HEK293 (cell line): ENCODE measurements at regions not wholly inside any gene's neighbourhood (a gene's known extent, or its start where the extent isn't known, plus 50 kb on each side); places are given as distances from the start of the nearest gene placed in this dataset.
"Not testable (repeated sequence)": the region's sequence is repeated elsewhere in the genome, so short reads cannot be mapped to it uniquely, and the experiment has no call there.

Experiments
- CTCF ChIA-PET: fragments of 350-600 bp; formaldehyde crosslinking; extraction: SDS; loops from one replicate; lab custom pipeline; 2021; ENCODE audit warnings: antibody characterized with exemption; lab: Yijun Ruan, JAX
- POLR2A ChIA-PET: fragments of 300-600 bp; formaldehyde crosslinking; extraction: SDS; loops from one replicate; lab custom pipeline; 2020; ENCODE audit warnings: antibody characterized with exemption, inconsistent platforms; lab: Yijun Ruan, JAX
- H3K27ac ChIP-seq: fragments of 200-500 bp; sonication (Bioruptor generic); 2 replicates; pipeline ENCODE4 v1.5.1; 2014; ENCODE audit warnings: low read depth, low read length, control low read depth, inconsistent platforms; ENCODE audit errors: extremely low read depth
- H3K36me3 ChIP-seq, 2 experiments: fragments of 200-500 bp in 1 of 2; sonication (Bioruptor generic) in 1 of 2; 1 replicate in 1 of 2; 2 replicates in 1 of 2; pipeline ENCODE4 v1.5.1; 2014 to 2017; ENCODE audit warnings: inconsistent platforms in 2 of 2, low read length in 2 of 2; ENCODE audit not compliant: control insufficient read depth in 2 of 2, insufficient read depth in 1 of 2
- H3K4me1 ChIP-seq: fragments of 200-500 bp; sonication (Bioruptor generic); 2 replicates; pipeline ENCODE4 v1.5.1; 2014; ENCODE audit warnings: mild to moderate bottlenecking, low read length, inconsistent platforms; ENCODE audit not compliant: control insufficient read depth, insufficient read depth
- H3K4me3 ChIP-seq: 2 replicates; pipeline ENCODE4 v1.5.1; 2011; ENCODE audit warnings: low read depth, mild to moderate bottlenecking, control low read depth, low read length, moderate library complexity
- H3K9me3 ChIP-seq: fragments of 200-500 bp; sonication (Bioruptor generic); 2 replicates; pipeline ENCODE4 v1.5.1; 2014; ENCODE audit warnings: low read depth, low read length, inconsistent platforms; ENCODE audit not compliant: control insufficient read depth, insufficient read depth
- FEZF1 ChIP-seq: fragments of 450-650 bp; formaldehyde crosslinking; IDR thresholded peaks from 2 replicates; pipeline ENCODE4 v1.5.1; 2016; ENCODE audit warnings: missing biosample characterization, missing genetic modification characterization
- GFI1B ChIP-seq: fragments of 450-650 bp; formaldehyde crosslinking; IDR thresholded peaks from 2 replicates; pipeline ENCODE4 v1.5.1; 2016; ENCODE audit warnings: missing biosample characterization, missing genetic modification characterization
- GLI4 ChIP-seq: fragments of 450-650 bp; formaldehyde crosslinking; IDR thresholded peaks from 2 replicates; pipeline ENCODE4 v1.5.1; 2016; ENCODE audit warnings: missing biosample characterization, missing genetic modification characterization
- KLF10 ChIP-seq: fragments of 450-650 bp; IDR thresholded peaks from 2 replicates; pipeline ENCODE4 v1.5.1; 2018; ENCODE audit warnings: missing biosample characterization, mild to moderate bottlenecking, missing genetic modification characterization
- SP2 ChIP-seq: fragments of 450-650 bp; formaldehyde crosslinking; IDR thresholded peaks from 2 replicates; pipeline ENCODE4 v1.5.1; 2016; ENCODE audit warnings: missing biosample characterization, missing genetic modification characterization
- ZBTB11 ChIP-seq: fragments of 450-650 bp; formaldehyde crosslinking; conservative IDR thresholded peaks from 2 replicates; pipeline ENCODE4 v1.5.1; 2016; ENCODE audit warnings: low read depth, missing biosample characterization, missing genetic modification characterization
- ZFP41 ChIP-seq: fragments of 450-650 bp; formaldehyde crosslinking; IDR thresholded peaks from 2 replicates; pipeline ENCODE4 v1.5.1; 2016; ENCODE audit warnings: missing biosample characterization, missing genetic modification characterization, borderline replicate concordance
- ZNF138 ChIP-seq: fragments of 450-650 bp; formaldehyde crosslinking; IDR thresholded peaks from 2 replicates; pipeline ENCODE4 v1.5.1; 2016; ENCODE audit warnings: missing biosample characterization, missing genetic modification characterization, borderline replicate concordance
- ZNF26 ChIP-seq: fragments of 450-650 bp; formaldehyde crosslinking; IDR thresholded peaks from 2 replicates; pipeline ENCODE4 v1.5.1; 2016; ENCODE audit warnings: missing biosample characterization, missing genetic modification characterization
- ZNF366 ChIP-seq: fragments of 450-650 bp; formaldehyde crosslinking; conservative IDR thresholded peaks from 2 replicates; pipeline ENCODE4 v1.5.1; 2016; ENCODE audit warnings: missing biosample characterization, missing genetic modification characterization
- ZNF416 ChIP-seq: fragments of 450-650 bp; formaldehyde crosslinking; IDR thresholded peaks from 2 replicates; pipeline ENCODE4 v1.5.1; 2016; ENCODE audit warnings: missing biosample characterization, missing genetic modification characterization
- ZNF501 ChIP-seq: fragments of 450-650 bp; formaldehyde crosslinking; IDR thresholded peaks from 2 replicates; pipeline ENCODE4 v1.5.1; 2016; ENCODE audit warnings: missing biosample characterization, missing genetic modification characterization
- ZNF776 ChIP-seq: fragments of 450-650 bp; formaldehyde crosslinking; IDR thresholded peaks from 2 replicates; pipeline ENCODE4 v1.5.0; 2017; ENCODE audit warnings: missing biosample characterization, missing genetic modification characterization, borderline replicate concordance
- ZNF791 ChIP-seq: fragments of 450-650 bp; formaldehyde crosslinking; IDR thresholded peaks from 2 replicates; pipeline ENCODE4 v1.5.1; 2016; ENCODE audit warnings: missing biosample characterization, missing genetic modification characterization
- TF ChIP-seq, protein P1 (sequence below): fragments of 450-650 bp; formaldehyde crosslinking; IDR thresholded peaks from 2 replicates; pipeline ENCODE4 v1.5.1; 2016; ENCODE audit warnings: missing biosample characterization, missing genetic modification characterization

GRCh38 chr7:113263749-113264148, 145.4 kb upstream of the SMIM30 start:
- Histone ChIP-seq H3K4me3 (no peak overlapping the region), H3K27ac (no peak overlapping the region), H3K4me1 (no peaks in the 10 kb centered on the region), H3K9me3 (no peaks in the 10 kb centered on the region)
- POLR2A ChIA-PET, result interaction anchor here (0.5 kb wide), 1 partner anchor 146 kb away, joined by 5 read pairs; no protein-coding TSS in a partner anchor
- TF ChIP-seq, protein P1, sequence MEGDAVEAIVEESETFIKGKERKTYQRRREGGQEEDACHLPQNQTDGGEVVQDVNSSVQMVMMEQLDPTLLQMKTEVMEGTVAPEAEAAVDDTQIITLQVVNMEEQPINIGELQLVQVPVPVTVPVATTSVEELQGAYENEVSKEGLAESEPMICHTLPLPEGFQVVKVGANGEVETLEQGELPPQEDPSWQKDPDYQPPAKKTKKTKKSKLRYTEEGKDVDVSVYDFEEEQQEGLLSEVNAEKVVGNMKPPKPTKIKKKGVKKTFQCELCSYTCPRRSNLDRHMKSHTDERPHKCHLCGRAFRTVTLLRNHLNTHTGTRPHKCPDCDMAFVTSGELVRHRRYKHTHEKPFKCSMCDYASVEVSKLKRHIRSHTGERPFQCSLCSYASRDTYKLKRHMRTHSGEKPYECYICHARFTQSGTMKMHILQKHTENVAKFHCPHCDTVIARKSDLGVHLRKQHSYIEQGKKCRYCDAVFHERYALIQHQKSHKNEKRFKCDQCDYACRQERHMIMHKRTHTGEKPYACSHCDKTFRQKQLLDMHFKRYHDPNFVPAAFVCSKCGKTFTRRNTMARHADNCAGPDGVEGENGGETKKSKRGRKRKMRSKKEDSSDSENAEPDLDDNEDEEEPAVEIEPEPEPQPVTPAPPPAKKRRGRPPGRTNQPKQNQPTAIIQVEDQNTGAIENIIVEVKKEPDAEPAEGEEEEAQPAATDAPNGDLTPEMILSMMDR (tag by site-specific recombination), result no peak
- TF ChIP-seq ZNF791 (no peak), GLI4 (tag by site-specific recombination) (no peak)
- TF ChIP-seq, all 188 proteins: peak for 0
- CTCF ChIA-PET, result no interaction called here
- H3K36me3 ChIP-seq, result no peaks in the 10 kb centered on the region

- CTCF ChIA-PET, POLR2A ChIA-PET, H3K4me1 ChIP-seq, H3K27ac ChIP-seq, H3K4me3 ChIP-seq, H3K36me3 ChIP-seq, H3K9me3 ChIP-seq: not testable (repeated sequence)
Observed at GRCh38 chr7:113263215-113263742, 144.9 kb upstream of the SMIM30 start.

DNA sequence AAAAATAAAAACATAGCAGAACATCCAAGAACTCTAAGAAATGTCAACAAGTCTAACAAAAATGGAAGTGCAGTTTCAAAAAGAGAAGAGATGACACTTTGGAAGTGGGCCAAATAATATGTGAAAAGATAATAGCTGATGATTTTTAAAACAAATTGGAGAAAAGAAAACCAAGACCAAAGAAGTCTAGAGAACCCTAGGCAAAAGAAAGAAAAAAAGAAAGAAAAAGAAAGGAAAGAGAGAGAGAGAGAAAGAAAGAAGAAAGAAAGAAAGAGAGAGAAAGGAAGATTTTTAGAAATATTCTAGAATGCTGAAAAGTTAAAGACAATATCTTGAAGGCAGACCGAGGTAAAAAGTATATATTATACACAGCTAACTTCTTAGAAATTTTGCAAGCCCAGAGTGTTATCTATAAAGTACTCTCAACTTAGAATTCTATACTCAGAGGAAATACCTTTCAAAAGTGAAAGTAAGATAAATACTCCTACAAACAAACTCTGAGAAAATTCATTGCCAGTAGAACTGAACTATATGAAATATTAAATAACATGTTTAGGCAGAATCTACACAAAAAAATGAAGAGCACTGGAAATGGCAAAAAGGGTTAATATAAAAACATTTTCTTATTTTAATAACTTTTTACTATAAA, 138.7 kb upstream of the SMIM30 start:
- TF ChIP-seq ZNF366 (tag by site-specific recombination) (peak; percentile 69), FEZF1 (no peak)
- Histone ChIP-seq H3K27ac (no peak overlapping the region), H3K9me3 (no peaks in the 10 kb centered on the region), H3K4me1 (no peaks in the 10 kb centered on the region), H3K36me3 (no peaks in the 10 kb centered on the region), H3K4me3 (no peak overlapping the region)
- ChIA-PET CTCF (no interaction called here), POLR2A (no interaction called here)

DNA sequence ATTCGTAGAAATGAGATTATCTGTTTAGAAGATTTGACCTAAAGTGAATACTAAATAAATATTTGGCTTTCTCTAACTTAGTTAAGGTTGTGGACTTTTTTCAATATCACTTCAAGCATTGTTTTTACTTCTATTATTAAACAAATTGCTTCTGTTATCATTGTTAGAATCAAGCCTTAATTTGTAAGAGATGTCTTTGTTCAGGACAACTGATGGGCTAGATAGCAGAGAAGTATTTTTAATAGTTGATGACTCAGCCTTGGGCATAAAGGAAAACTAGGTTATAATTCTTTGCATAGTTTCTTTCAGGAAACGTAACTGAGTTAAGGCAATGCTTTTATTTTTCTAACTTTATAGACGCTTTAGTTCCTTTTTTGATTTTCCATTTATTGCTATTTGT, 128.8 kb upstream of the SMIM30 start:
- TF ChIP-seq ZNF138 (tag by site-specific recombination) (no peak), GFI1B (tag by site-specific recombination) (no peak), KLF10 (tag by site-specific recombination) (no peak), ZFP41 (tag by site-specific recombination) (no peak), ZNF776 (tag by site-specific recombination) (no peak)
- no peak overlapping the region for H3K27ac ChIP-seq
- CTCF ChIA-PET, result no interaction called here
- no peaks in the 10 kb centered on the region for H3K4me1 ChIP-seq
- H3K36me3 ChIP-seq, result no peaks in the 10 kb centered on the region
- POLR2A ChIA-PET, result no interaction called here
- H3K9me3 ChIP-seq, result no peaks in the 10 kb centered on the region
- H3K4me3 ChIP-seq, result no peak overlapping the region

- H3K27ac ChIP-seq, result no peak overlapping the region
- CTCF ChIA-PET, result no interaction called here
- H3K36me3 ChIP-seq, result no peaks in the 10 kb centered on the region
- H3K9me3 ChIP-seq, result no peaks in the 10 kb centered on the region
- H3K4me3 ChIP-seq, result no peak overlapping the region
- H3K4me1 ChIP-seq, result no peaks in the 10 kb centered on the region
- POLR2A ChIA-PET, result no interaction called here
- no peak for TF ChIP-seq SP2
- TF ChIP-seq ZBTB11 (tag by site-specific recombination), result no peak
- no peak for TF ChIP-seq ZNF26 (tag by site-specific recombination)
- TF ChIP-seq ZNF416 (tag by site-specific recombination), result no peak
- no peak for TF ChIP-seq ZNF501
Observed at GRCh38 chr7:113246738-113247137, 128.4 kb upstream of the SMIM30 start.
